ENCODE measurements at regions not wholly inside any gene's neighbourhood (a gene's known extent, or its start where the extent isn't known, plus 50 kb on each side); places are given as distances from the start of the nearest gene placed in this dataset.

DNA sequence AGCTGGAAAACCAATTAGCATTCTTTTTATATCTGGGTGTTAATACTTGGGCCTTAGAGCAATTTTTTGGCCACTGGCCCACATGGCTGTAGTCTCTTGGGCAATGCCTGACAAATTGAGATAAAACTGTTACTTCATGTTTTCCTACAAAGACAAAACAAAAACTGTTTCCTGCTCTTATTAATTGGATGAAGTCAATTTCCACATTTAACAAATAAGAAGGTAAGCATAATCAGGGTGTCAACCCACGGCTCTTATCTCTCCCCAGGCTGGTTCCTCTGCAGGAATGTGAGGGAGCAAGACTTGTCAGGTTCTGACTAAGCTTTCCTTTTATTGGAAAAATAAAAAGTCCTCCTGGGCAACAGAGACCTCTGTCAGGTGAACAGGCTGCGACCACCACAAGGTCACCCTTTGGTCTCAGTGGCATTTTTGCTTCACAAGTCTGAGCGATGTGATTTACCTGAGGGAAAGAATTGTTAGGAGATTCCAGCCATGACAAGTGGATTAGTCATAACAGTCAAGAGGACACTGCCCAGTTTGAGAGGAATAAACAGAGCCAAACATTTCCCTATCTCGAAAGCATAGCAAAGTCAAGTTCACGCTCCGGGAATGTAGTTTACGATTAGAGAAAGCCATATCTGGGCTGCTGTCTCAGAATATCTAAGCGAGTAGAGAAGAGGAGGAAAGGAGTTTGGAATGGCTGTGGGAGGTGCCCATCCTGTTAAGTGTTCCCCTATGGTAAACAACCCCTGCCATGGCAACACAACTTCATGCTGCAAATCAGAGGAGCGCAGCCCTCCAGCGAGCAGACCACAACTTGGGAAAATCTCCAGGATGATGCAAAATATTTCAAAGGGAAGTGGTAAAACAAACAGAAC lies 144.4 kb downstream of the TES start (continued):
- TF ChIP-seq, protein P1, sequence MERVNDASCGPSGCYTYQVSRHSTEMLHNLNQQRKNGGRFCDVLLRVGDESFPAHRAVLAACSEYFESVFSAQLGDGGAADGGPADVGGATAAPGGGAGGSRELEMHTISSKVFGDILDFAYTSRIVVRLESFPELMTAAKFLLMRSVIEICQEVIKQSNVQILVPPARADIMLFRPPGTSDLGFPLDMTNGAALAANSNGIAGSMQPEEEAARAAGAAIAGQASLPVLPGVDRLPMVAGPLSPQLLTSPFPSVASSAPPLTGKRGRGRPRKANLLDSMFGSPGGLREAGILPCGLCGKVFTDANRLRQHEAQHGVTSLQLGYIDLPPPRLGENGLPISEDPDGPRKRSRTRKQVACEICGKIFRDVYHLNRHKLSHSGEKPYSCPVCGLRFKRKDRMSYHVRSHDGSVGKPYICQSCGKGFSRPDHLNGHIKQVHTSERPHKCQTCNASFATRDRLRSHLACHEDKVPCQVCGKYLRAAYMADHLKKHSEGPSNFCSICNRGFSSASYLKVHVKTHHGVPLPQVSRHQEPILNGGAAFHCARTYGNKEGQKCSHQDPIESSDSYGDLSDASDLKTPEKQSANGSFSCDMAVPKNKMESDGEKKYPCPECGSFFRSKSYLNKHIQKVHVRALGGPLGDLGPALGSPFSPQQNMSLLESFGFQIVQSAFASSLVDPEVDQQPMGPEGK (CRISPR knock-in tag; IDR thresholded peaks at IDR 0.05; ENCODE audit: borderline replicate concordance): no peak
- no peak for TF ChIP-seq PPARA (CRISPR knock-in tag; IDR thresholded peaks at IDR 0.05; ENCODE audit: borderline replicate concordance)
- TF ChIP-seq ZNF565 (CRISPR knock-in tag; conservative IDR thresholded peaks at IDR 0.05; ENCODE audit: low read depth): no peak

DNA sequence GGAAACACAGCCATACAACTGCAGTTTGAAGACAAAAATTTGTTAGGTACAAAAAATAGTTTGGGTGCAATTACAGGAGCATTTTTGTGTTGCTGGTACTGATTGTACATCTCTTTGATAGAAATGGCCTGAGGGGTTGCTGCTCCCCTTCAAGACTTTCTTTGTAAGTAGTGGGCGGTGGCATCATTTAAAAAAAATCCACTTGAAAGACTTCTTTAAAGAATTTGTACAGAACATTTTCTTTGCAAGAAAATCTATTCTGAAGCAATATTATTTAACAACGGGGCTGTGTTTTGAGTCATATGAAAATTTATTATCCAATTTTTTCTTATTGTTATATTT lies 144.1 kb upstream of the CAV2 start:
- no peak for ATAC-seq
- no peak for TF ChIP-seq ARNTL (CRISPR knock-in tag; IDR thresholded peaks at IDR 0.05; ENCODE audit: borderline replicate concordance, low read depth)
- no peak for TF ChIP-seq RARB (CRISPR knock-in tag; IDR thresholded peaks at IDR 0.05)
- TF ChIP-seq PPARA (CRISPR knock-in tag; IDR thresholded peaks at IDR 0.05; ENCODE audit: borderline replicate concordance): no peak
- no peak for TF ChIP-seq ZC3H10 (CRISPR knock-in tag; IDR thresholded peaks at IDR 0.05)
- TF ChIP-seq, protein P1 (CRISPR knock-in tag; IDR thresholded peaks at IDR 0.05; ENCODE audit: borderline replicate concordance): no peak
- TF ChIP-seq ZNF70 (CRISPR knock-in tag; IDR thresholded peaks at IDR 0.05): no peak
- no peak for TF ChIP-seq ZFP3 (CRISPR knock-in tag; IDR thresholded peaks at IDR 0.05)
- TF ChIP-seq TCF4 (CRISPR knock-in tag; IDR thresholded peaks at IDR 0.05; ENCODE audit: borderline replicate concordance): no peak
- TF ChIP-seq, protein P2, sequence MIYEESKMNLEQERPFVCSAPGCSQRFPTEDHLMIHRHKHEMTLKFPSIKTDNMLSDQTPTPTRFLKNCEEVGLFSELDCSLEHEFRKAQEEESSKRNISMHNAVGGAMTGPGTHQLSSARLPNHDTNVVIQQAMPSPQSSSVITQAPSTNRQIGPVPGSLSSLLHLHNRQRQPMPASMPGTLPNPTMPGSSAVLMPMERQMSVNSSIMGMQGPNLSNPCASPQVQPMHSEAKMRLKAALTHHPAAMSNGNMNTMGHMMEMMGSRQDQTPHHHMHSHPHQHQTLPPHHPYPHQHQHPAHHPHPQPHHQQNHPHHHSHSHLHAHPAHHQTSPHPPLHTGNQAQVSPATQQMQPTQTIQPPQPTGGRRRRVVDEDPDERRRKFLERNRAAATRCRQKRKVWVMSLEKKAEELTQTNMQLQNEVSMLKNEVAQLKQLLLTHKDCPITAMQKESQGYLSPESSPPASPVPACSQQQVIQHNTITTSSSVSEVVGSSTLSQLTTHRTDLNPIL (CRISPR knock-in tag; IDR thresholded peaks at IDR 0.05; ENCODE audit: low read depth): no peak
- TF ChIP-seq, protein P3, sequence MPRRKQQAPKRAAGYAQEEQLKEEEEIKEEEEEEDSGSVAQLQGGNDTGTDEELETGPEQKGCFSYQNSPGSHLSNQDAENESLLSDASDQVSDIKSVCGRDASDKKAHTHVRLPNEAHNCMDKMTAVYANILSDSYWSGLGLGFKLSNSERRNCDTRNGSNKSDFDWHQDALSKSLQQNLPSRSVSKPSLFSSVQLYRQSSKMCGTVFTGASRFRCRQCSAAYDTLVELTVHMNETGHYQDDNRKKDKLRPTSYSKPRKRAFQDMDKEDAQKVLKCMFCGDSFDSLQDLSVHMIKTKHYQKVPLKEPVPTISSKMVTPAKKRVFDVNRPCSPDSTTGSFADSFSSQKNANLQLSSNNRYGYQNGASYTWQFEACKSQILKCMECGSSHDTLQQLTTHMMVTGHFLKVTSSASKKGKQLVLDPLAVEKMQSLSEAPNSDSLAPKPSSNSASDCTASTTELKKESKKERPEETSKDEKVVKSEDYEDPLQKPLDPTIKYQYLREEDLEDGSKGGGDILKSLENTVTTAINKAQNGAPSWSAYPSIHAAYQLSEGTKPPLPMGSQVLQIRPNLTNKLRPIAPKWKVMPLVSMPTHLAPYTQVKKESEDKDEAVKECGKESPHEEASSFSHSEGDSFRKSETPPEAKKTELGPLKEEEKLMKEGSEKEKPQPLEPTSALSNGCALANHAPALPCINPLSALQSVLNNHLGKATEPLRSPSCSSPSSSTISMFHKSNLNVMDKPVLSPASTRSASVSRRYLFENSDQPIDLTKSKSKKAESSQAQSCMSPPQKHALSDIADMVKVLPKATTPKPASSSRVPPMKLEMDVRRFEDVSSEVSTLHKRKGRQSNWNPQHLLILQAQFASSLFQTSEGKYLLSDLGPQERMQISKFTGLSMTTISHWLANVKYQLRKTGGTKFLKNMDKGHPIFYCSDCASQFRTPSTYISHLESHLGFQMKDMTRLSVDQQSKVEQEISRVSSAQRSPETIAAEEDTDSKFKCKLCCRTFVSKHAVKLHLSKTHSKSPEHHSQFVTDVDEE (CRISPR knock-in tag; IDR thresholded peaks at IDR 0.05): no peak
- TF ChIP-seq, protein P4, sequence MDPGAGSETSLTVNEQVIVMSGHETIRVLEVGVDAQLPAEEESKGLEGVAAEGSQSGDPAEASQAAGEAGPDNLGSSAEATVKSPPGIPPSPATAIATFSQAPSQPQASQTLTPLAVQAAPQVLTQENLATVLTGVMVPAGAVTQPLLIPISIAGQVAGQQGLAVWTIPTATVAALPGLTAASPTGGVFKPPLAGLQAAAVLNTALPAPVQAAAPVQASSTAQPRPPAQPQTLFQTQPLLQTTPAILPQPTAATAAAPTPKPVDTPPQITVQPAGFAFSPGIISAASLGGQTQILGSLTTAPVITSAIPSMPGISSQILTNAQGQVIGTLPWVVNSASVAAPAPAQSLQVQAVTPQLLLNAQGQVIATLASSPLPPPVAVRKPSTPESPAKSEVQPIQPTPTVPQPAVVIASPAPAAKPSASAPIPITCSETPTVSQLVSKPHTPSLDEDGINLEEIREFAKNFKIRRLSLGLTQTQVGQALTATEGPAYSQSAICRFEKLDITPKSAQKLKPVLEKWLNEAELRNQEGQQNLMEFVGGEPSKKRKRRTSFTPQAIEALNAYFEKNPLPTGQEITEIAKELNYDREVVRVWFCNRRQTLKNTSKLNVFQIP (CRISPR knock-in tag; IDR thresholded peaks at IDR 0.05; ENCODE audit: borderline replicate concordance, low read depth): no peak
- no peak for TF ChIP-seq TOX (CRISPR knock-in tag; IDR thresholded peaks at IDR 0.05; ENCODE audit: borderline replicate concordance)
- no peak for TF ChIP-seq ZNF565 (CRISPR knock-in tag; conservative IDR thresholded peaks at IDR 0.05; ENCODE audit: low read depth)
- TF ChIP-seq CSDC2 (CRISPR knock-in tag; IDR thresholded peaks at IDR 0.05): no peak
- TF ChIP-seq ISL1 (CRISPR knock-in tag; IDR thresholded peaks at IDR 0.05): no peak
- no peak for TF ChIP-seq ZNF8 (CRISPR knock-in tag; IDR thresholded peaks at IDR 0.05)
- no peak for TF ChIP-seq ESRRG (CRISPR knock-in tag; IDR thresholded peaks at IDR 0.05)
- TF ChIP-seq ZFP30 (CRISPR knock-in tag; IDR thresholded peaks at IDR 0.05): no peak

DNA sequence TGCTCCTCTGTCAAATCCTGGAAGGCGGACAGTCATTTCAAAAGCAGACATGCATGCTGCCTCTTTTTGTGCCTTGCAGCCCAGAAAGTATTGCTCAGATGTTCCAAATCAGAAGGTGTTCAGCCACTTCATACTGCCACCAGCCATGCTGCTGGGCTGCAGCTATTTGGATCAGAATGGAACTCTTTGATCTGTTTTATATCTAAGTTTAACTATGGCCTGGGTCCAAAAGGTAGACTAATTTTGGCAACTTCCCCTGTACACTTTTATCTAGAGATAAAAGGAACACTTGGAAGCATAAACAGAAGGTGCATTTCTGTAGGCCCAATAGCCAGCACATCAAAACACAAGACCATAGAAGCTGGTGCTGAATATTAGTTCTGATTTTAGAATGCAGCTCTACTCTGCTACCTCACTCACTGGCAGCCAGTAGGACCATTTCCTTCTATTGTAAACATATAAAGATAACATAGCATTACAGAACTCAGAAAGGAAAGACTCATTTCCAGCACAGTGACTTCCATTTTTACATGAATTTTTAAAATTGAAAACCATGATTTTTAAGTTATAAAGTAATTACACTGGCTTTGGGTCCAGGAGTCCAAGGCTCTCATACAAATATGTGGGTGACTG lies 143.1 kb upstream of the CAV2 start:
- TF ChIP-seq PPARA (CRISPR knock-in tag; IDR thresholded peaks at IDR 0.05; ENCODE audit: borderline replicate concordance): no peak
- no peak for TF ChIP-seq ZC3H10 (CRISPR knock-in tag; IDR thresholded peaks at IDR 0.05)
- no peak for TF ChIP-seq ZNF565 (CRISPR knock-in tag; conservative IDR thresholded peaks at IDR 0.05; ENCODE audit: low read depth)
- no peak for TF ChIP-seq TOX (CRISPR knock-in tag; IDR thresholded peaks at IDR 0.05; ENCODE audit: borderline replicate concordance)
- no peak for TF ChIP-seq TCF4 (CRISPR knock-in tag; IDR thresholded peaks at IDR 0.05; ENCODE audit: borderline replicate concordance)
- TF ChIP-seq ZFP3 (CRISPR knock-in tag; IDR thresholded peaks at IDR 0.05): no peak
- TF ChIP-seq SNAI2 (CRISPR knock-in tag; IDR thresholded peaks at IDR 0.05): no peak
- TF ChIP-seq, protein P1 (CRISPR knock-in tag; IDR thresholded peaks at IDR 0.05; ENCODE audit: borderline replicate concordance): no peak
- ATAC-seq: no peak

Data from SK-N-SH treated with all-trans-retinoic acid at 6 μM for 48 hours (cell line).